ENCODE measurements at regions not wholly inside any gene's neighbourhood (a gene's known extent, or its start where the extent isn't known, plus 50 kb on each side); places are given as distances from the start of the nearest gene placed in this dataset.

DNA sequence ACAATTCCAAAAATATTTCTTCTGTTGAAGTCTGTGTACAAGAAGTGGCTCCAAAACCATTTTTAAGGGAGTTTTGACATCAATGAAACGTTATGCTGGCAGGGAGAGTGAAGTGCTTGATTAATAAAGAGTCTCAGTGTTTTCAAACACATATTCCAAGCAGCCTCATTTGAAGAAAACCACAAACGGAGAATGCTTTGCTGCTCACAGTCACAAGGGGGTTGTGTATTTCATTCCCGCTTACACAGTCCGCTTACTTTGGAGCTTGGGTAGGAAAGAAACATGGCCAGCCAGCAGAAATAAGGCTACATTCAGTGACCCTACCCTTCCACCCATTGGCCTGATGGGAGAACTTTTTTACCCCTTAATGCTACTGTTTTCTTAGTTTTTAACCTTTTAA, 586.2 kb downstream of the RAB28 start:
- no peak for TF ChIP-seq POLR2A (IDR thresholded peaks at IDR 0.05)
- TF ChIP-seq, protein P1, sequence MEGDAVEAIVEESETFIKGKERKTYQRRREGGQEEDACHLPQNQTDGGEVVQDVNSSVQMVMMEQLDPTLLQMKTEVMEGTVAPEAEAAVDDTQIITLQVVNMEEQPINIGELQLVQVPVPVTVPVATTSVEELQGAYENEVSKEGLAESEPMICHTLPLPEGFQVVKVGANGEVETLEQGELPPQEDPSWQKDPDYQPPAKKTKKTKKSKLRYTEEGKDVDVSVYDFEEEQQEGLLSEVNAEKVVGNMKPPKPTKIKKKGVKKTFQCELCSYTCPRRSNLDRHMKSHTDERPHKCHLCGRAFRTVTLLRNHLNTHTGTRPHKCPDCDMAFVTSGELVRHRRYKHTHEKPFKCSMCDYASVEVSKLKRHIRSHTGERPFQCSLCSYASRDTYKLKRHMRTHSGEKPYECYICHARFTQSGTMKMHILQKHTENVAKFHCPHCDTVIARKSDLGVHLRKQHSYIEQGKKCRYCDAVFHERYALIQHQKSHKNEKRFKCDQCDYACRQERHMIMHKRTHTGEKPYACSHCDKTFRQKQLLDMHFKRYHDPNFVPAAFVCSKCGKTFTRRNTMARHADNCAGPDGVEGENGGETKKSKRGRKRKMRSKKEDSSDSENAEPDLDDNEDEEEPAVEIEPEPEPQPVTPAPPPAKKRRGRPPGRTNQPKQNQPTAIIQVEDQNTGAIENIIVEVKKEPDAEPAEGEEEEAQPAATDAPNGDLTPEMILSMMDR (IDR thresholded peaks at IDR 0.05), result no peak
